ENCODE measurements at regions not wholly inside any gene's neighbourhood (a gene's known extent, or its start where the extent isn't known, plus 50 kb on each side); places are given as distances from the start of the nearest gene placed in this dataset.
"Not testable (repeated sequence)": the region's sequence is repeated elsewhere in the genome, so short reads cannot be mapped to it uniquely, and the experiment has no call there.

DNA sequence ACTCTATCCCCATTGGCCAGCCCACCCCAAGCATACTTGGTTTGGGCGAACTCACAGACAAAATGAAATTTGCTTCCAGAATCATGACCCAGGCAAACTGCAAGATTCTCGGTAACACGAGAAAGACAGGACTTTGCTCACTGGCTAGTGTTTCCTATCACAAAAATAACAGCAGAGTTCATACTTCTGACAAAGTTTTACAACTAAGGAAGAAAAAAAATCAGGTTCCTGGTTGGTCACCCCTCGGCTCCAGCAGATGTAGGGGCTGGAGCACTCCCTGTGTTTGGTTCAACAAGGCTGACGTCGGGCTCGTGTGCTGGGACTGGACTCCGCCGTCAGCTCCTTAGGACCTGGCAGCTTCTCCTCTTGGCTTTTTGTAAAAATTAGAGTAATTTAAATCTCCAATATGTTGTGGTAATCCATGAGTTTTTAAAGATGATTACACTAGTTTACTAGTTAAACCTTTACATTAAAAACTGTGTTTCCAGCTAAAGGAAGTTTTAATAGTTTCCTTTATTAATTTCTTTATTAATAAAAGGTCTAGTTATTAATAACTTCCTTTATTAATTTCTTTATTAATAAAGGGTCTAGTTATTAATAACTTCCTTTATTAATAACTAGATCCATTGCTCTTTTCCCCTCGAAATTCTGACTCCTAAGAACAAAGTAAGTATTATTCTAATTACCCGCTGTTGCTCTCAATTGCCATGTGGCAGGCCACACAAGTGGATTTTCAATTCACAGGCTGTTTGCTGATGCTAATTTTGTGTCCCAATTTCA lies 115.6 kb upstream of the RNF32 start:
- no peaks in the 10 kb centered on the region for H3K4me1 ChIP-seq
- no peak for DNase-seq (ENCODE audit: low spot score in 2 of 2)
- intact Hi-C loops (cut with DNase I; ENCODE audit: low total_unique reads): no loop called here
- H3K27ac ChIP-seq: no peak overlapping the region
- H3K27me3 ChIP-seq: no peaks in the 10 kb centered on the region
- H3K9me3 ChIP-seq: no peaks in the 10 kb centered on the region
- no peaks in the 10 kb centered on the region for H3K36me3 ChIP-seq
- TF ChIP-seq POLR2A (IDR thresholded peaks at IDR 0.05) (no peak), POLR2AphosphoS5 (IDR thresholded peaks at IDR 0.05) (no peak)
- TF ChIP-seq, protein P1, sequence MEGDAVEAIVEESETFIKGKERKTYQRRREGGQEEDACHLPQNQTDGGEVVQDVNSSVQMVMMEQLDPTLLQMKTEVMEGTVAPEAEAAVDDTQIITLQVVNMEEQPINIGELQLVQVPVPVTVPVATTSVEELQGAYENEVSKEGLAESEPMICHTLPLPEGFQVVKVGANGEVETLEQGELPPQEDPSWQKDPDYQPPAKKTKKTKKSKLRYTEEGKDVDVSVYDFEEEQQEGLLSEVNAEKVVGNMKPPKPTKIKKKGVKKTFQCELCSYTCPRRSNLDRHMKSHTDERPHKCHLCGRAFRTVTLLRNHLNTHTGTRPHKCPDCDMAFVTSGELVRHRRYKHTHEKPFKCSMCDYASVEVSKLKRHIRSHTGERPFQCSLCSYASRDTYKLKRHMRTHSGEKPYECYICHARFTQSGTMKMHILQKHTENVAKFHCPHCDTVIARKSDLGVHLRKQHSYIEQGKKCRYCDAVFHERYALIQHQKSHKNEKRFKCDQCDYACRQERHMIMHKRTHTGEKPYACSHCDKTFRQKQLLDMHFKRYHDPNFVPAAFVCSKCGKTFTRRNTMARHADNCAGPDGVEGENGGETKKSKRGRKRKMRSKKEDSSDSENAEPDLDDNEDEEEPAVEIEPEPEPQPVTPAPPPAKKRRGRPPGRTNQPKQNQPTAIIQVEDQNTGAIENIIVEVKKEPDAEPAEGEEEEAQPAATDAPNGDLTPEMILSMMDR (IDR thresholded peaks at IDR 0.05): no peak
- H3K4me3 ChIP-seq: no peak overlapping the region

DNA sequence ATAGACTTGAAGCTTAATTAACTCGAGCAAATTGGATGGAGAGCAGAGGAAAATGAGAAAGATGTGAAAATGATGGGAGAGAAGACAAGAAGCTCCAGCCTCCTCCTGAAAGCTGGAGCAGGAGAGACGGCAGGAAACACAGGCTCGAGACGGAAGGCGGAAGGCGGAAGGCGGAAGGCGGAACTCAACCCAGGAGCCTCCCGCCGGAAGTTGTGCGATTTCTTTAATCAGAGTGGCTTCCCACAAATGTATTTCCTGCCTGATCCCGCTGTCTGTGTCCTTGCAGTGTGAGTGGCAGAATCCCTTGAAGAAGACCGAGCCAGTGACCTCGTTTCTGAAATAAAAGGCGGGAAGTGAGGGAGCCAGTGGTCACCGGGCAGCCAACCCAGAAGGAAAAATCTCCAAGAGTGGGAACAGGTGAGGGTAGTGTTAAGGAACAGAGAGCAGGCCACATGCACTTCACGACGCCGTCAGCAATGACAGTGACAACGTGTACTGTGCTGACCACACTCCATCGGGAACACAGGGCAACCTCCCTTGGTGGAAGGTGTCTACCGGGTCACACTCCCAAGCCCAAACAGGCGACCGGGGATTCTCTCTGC lies 117.0 kb upstream of the RNF32 start:
- no peaks in the 10 kb centered on the region for H3K9me3 ChIP-seq
- TF ChIP-seq, protein P1 (IDR thresholded peaks at IDR 0.05): no peak
- no peak for TF ChIP-seq POLR2A (IDR thresholded peaks at IDR 0.05)
- no peak for TF ChIP-seq POLR2AphosphoS5 (IDR thresholded peaks at IDR 0.05)
- no peaks in the 10 kb centered on the region for H3K27me3 ChIP-seq
- H3K4me3 ChIP-seq: no peak overlapping the region
- no peak overlapping the region for H3K27ac ChIP-seq
- intact Hi-C loops (cut with DNase I; ENCODE audit: low total_unique reads): no loop called here
- DNase-seq (ENCODE audit: low spot score in 2 of 2): no peak
- no peaks in the 10 kb centered on the region for H3K36me3 ChIP-seq
- H3K4me1 ChIP-seq: no peaks in the 10 kb centered on the region

DNA sequence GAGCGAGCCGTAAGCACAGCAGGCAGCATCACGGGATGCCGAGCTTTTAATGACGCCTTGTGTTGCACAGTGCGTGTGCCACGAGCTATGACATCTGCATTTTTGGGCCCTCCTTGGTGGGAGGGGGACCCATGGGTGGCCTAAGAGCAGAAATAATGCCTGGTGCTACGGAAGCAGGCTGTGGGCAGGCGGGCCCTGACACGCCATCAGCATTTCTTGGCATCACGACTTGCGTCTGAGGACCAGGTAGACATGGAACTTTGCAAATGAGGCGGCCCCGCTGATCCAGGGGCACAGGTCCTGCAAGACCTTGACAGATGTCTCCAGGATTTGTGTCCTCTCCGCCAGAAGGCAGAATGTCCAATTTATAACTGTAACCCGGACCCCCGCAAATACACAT lies 117.8 kb upstream of the RNF32 start:
- TF ChIP-seq, protein P1 (IDR thresholded peaks at IDR 0.05): no peak
- TF ChIP-seq POLR2AphosphoS5 (IDR thresholded peaks at IDR 0.05) (no peak), POLR2A (IDR thresholded peaks at IDR 0.05) (no peak)
- H3K4me1 ChIP-seq: no peaks in the 10 kb centered on the region

DNA sequence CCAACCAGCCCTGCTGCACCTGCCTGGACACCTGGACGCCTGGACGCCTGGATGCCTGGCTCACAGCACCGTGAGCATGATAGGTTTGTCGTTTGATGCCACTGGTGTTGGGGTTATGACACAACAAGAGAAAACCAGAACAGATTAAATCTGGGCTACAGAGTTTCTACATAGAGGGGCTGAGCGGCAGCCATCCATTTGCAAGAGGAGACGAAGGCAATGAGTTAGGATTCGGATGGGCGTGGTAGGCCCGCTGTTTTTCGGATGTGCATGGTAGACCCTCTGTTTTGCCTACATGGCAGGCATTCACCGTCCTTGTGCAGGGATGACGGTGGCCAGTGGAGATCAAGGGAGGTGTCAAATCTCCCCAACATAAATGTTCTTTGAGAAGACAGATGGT lies 121.5 kb upstream of the RNF32 start:
- H3K27ac ChIP-seq: no peak overlapping the region
- DNase-seq (ENCODE audit: low spot score in 2 of 2): no peak
- TF ChIP-seq POLR2A (IDR thresholded peaks at IDR 0.05) (no peak), POLR2AphosphoS5 (IDR thresholded peaks at IDR 0.05) (no peak)
- TF ChIP-seq, protein P1 (IDR thresholded peaks at IDR 0.05): no peak
- H3K36me3 ChIP-seq: no peaks in the 10 kb centered on the region
- H3K9me3 ChIP-seq: peaks cover 8% of the 10 kb centered on the region in 2 donors
- H3K27me3 ChIP-seq: no peaks in the 10 kb centered on the region
- no peak overlapping the region for H3K4me3 ChIP-seq
- H3K4me1 ChIP-seq: no peaks in the 10 kb centered on the region
- intact Hi-C loops (cut with DNase I; ENCODE audit: low total_unique reads): no loop called here

More for the DNA sequence above, 117.8 kb upstream of the RNF32 start:
- Histone ChIP-seq H3K27ac (no peak overlapping the region), H3K4me3 (no peak overlapping the region), H3K36me3 (no peaks in the 10 kb centered on the region), H3K9me3 (no peaks in the 10 kb centered on the region), H3K27me3 (no peaks in the 10 kb centered on the region)
- intact Hi-C loops (cut with DNase I; ENCODE audit: low total_unique reads): no loop called here
- DNase-seq (ENCODE audit: low spot score in 2 of 2): no peak

DNA sequence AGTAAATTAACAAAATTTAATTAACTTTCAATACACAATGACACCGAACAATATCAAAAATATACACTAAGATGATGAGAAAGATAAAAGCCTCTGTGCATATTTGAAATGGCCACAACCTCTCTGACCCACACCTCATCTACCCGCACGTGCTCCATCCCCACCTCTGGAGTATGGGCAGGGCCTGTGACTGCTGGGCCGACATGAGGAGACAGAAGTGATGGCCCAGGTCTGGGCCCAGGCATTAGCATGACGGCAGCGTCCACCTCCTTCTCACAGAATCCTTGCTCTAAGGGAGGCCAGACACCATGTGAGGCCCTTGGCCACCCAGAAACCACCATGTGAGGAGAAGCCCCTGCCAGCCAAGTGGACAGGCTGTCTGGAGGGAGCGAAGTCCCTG lies 122.1 kb upstream of the RNF32 start:
- intact Hi-C loops (cut with DNase I; ENCODE audit: low total_unique reads): no loop called here

DNA sequence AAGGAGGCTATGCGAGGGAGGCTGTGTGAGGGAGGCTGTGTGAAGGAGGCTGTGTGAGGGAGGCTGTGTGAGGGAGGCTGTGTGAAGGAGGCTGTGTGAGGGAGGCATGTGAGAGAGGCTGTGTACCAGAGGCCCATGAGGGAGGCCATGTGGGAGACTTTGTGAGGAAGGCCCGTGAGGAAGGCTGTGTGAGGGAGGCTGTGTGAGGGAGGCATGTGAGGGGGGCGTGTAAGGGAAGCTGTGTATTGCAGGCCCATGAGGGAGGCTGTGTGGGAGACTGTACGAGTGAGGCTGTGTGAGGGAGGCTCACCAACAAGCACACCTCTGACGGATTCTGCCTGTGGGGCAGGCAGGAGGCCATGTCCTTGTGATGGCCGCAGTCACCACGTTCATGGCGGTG lies 122.7 kb upstream of the RNF32 start:
- H3K27me3 ChIP-seq; H3K27ac ChIP-seq; H3K4me3 ChIP-seq; H3K4me1 ChIP-seq; H3K36me3 ChIP-seq; intact Hi-C loops (cut with DNase I; ENCODE audit: low total_unique reads); DNase-seq (ENCODE audit: low spot score in 2 of 2): not testable (repeated sequence)
- H3K9me3 ChIP-seq: peaks cover 11% of the 10 kb centered on the region in 2 donors

More for the DNA sequence above, 122.1 kb upstream of the RNF32 start:
- no peaks in the 10 kb centered on the region for H3K27me3 ChIP-seq
- peaks cover 11% of the 10 kb centered on the region in 2 donors for H3K9me3 ChIP-seq
- H3K4me3 ChIP-seq: no peak overlapping the region
- no peak overlapping the region for H3K27ac ChIP-seq
- TF ChIP-seq POLR2A (IDR thresholded peaks at IDR 0.05) (no peak), POLR2AphosphoS5 (IDR thresholded peaks at IDR 0.05) (no peak)
- TF ChIP-seq, protein P1 (IDR thresholded peaks at IDR 0.05): no peak
- DNase-seq (ENCODE audit: low spot score in 2 of 2): no peak
- no peaks in the 10 kb centered on the region for H3K4me1 ChIP-seq
- H3K36me3 ChIP-seq: no peaks in the 10 kb centered on the region

Data from breast epithelium (tissue), 4 donors.